ENCODE measurements at regions not wholly inside any gene's neighbourhood (a gene's known extent, or its start where the extent isn't known, plus 50 kb on each side); places are given as distances from the start of the nearest gene placed in this dataset.

DNA sequence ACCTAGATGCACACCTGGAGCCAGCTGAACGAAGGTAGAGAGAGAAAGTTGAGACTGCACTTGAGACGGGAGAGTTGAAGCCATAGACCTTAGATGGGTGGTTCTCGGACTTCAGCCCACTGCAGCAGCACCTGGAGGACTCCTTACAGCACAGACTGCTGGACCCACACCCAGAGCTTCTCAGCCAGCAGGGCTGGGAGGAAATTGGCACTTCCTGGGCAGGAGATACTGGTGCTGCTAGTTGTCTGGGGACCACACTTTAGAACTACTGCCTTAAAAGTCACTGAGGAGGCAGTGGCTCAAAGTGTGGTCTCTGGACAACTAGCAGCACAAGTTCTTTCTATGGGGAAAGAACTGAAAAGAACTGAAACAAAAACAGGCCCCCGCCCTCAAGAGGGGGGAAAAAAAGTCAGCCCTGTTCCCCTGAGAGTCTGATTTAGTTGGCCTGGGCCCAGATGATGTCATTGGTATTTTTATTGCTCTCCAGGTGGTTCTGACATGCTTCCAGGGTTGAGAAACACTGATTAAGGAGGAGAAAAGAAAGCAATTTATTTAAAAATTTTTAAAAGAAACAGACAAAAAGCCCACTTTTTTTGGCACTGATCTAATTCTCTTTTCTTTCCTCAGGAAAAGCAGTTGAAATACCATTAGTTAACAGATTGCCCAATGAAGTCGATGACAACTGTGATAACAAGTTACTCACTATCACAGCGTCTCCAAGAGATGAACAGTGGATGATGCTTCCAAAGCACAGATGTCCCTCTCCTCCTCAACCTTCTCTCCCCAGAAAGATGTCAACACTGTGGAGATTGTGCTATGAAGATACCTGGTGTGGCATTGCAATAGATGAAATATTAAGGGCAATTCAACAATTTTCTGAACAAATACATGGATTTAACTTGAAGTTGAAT lies 73.6 kb upstream of the ADAMTS16 start:
- no peak for TF ChIP-seq CTCF (IDR thresholded peaks at IDR 0.05)

DNA sequence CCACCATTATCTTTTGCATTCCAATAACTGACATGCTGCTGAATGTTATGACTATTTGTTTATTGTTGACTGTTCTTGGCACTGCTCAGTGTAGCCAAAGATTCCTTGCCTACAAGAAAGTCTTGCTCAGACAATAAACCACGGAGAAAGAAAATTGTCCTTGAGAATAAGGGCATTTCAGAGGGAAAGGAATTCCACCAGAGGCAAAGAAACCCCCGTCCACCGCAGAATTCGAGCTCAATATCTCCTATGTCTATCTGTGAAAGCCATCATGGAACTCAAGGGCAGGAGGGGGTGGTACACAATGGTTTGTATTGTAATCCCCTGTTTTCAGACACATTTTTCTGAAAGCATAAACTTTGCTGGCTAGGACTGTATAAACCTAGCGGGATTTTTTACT lies 70.3 kb upstream of the ADAMTS16 start:
- TF ChIP-seq CTCF (IDR thresholded peaks at IDR 0.05), result no peak

DNA sequence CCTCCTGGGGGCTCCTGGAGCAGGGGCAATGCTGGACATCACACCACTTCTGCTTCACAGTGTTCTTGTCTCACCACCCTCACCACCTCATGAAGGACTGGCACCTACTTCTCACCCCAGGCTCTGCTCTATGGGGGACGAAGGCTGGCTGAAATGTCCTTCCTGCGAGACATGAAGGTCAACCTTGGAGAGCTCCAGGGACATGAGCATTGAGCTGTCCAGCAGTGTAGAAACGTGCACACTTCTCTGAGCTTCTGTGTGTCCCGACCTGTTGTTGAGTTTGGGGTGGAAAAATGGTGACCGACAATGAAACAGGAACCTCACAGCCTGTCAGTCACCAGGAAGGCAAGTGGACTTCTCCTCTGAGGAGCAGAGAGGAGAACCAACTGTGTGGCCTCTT lies 68.6 kb upstream of the ADAMTS16 start:
- no peak for TF ChIP-seq CTCF (IDR thresholded peaks at IDR 0.05)

DNA sequence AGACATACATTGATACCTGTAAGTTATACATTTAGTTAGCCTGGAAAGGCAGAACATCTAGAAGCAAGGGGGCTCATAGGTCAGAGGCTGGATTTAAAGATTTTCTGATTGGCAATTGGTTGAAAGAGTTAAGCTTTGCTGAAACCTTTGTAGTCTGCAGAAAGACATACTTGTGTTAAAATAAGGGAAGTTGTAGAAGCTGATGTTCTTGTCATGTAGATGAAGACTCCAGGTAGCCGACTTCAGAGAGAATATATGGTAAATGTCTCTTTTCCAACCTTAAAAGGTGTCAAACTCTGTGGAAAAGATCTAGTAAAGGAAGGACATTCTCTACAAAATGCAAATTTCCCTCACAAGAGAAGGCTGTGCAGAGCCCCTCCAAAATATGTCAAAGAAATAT lies 62.9 kb upstream of the ADAMTS16 start:
- no peak for TF ChIP-seq CTCF (IDR thresholded peaks at IDR 0.05)

GRCh38 chr5:5078009-5078897 lies 61.9 kb upstream of the ADAMTS16 start:
- TF ChIP-seq CTCF (IDR thresholded peaks at IDR 0.05), result no peak

- TF ChIP-seq CTCF (IDR thresholded peaks at IDR 0.05), result no peak
Measured at GRCh38 chr5:5079876-5080275, 60.3 kb upstream of the ADAMTS16 start.

- no peak for TF ChIP-seq CTCF (IDR thresholded peaks at IDR 0.05)
Measured at GRCh38 chr5:5080790-5081189, 59.3 kb upstream of the ADAMTS16 start.

Data from LNCAP (cell line).